SK-N-SH treated with all-trans-retinoic acid at 6 μM for 48 hours (cell line): ENCODE measurements at regions not wholly inside any gene's neighbourhood (a gene's known extent, or its start where the extent isn't known, plus 50 kb on each side); places are given as distances from the start of the nearest gene placed in this dataset.

Source experiments
- ARNTL ChIP-seq: fragments of 450-650 bp; formaldehyde crosslinking; IDR thresholded peaks from 2 replicates; pipeline ENCODE4 v1.5.0; 2020; ENCODE audit warnings: low read depth, mild to moderate bottlenecking, moderate library complexity, borderline replicate concordance
- CSDC2 ChIP-seq: fragments of 250-450 bp; sonication (Bioruptor Pico); IDR thresholded peaks from 2 replicates; pipeline ENCODE4 v1.5.0; 2020; ENCODE audit warnings: mild to moderate bottlenecking, moderate library complexity
- ISL1 ChIP-seq: fragments of 250-450 bp; sonication (Bioruptor Pico); IDR thresholded peaks from 2 replicates; pipeline ENCODE4 v2.1.2; 2022; ENCODE audit warnings: mild to moderate bottlenecking, moderate library complexity
- OSR1 ChIP-seq: fragments of 250-450 bp; sonication (Bioruptor Pico); IDR thresholded peaks from 2 replicates; pipeline ENCODE4 v1.8.0; 2022; ENCODE audit warnings: moderate library complexity, mild to moderate bottlenecking, inconsistent platforms
- PATZ1 ChIP-seq: fragments of 250-450 bp; sonication (Bioruptor Pico); IDR thresholded peaks from 2 replicates; pipeline ENCODE4 v1.8.0; 2020; ENCODE audit warnings: mild to moderate bottlenecking, moderate library complexity, borderline replicate concordance
- ZFP30 ChIP-seq: fragments of 450-650 bp; formaldehyde crosslinking; IDR thresholded peaks from 2 replicates; pipeline ENCODE4 v1.5.0; 2022; ENCODE audit warnings: mild to moderate bottlenecking, moderate library complexity

- no peak for TF ChIP-seq ARNTL (CRISPR knock-in tag)
- TF ChIP-seq ZFP30 (CRISPR knock-in tag): no peak
- no peak for TF ChIP-seq CSDC2 (CRISPR knock-in tag)
- TF ChIP-seq PATZ1 (CRISPR knock-in tag): no peak
- TF ChIP-seq OSR1 (CRISPR knock-in tag): no peak
- no peak for TF ChIP-seq ISL1 (CRISPR knock-in tag)
Observed at GRCh38 chr3:59443618-59444293, 393.9 kb upstream of the CFAP20DC start.
